ENCODE measurements at regions not wholly inside any gene's neighbourhood (a gene's known extent, or its start where the extent isn't known, plus 50 kb on each side); places are given as distances from the start of the nearest gene placed in this dataset.

DNA sequence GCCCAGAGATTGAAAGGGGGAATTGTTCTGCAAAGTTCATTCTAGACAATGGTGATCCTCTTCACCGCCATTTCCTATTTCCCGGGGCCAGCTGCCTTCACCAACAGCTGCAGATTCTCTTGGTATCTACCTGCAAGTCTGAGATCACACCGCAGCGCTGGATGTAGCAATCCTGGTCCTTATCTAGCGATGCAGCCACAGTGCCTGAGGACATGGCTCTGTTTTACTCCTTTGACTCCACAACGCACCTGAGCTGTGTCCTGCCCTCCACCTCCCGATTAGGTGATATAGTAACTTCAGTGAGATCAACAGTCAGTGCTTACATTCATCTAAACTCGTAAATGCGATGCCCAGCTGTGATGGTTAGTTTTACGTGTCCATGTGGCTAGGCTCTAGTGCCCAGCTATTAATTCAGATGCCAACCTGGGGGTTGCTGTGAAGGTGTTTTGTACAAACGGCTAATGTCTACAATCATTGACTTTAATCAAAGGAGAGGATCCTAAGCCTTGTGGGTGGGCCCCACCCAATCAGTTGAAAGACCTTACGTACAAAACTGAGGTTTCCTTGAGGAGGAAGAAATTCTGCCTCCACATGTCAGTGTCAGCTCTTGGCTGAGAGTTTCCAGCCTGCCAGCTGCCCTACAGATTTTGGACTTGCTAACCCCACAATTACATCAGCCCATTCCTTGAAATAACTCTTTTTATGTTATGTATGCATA is 189.8 kb downstream of the SH3BP4 start:
- no peak overlapping the region for H3K27ac ChIP-seq (ENCODE audit: low read length)
- TF ChIP-seq POLR2AphosphoS5 (IDR thresholded peaks at IDR 0.05; ENCODE audit: low read depth, low read length): no peak
- no peak for TF ChIP-seq TCF7L2 (IDR thresholded peaks at IDR 0.05; ENCODE audit: low read depth, low read length)
- TF ChIP-seq, protein P1, sequence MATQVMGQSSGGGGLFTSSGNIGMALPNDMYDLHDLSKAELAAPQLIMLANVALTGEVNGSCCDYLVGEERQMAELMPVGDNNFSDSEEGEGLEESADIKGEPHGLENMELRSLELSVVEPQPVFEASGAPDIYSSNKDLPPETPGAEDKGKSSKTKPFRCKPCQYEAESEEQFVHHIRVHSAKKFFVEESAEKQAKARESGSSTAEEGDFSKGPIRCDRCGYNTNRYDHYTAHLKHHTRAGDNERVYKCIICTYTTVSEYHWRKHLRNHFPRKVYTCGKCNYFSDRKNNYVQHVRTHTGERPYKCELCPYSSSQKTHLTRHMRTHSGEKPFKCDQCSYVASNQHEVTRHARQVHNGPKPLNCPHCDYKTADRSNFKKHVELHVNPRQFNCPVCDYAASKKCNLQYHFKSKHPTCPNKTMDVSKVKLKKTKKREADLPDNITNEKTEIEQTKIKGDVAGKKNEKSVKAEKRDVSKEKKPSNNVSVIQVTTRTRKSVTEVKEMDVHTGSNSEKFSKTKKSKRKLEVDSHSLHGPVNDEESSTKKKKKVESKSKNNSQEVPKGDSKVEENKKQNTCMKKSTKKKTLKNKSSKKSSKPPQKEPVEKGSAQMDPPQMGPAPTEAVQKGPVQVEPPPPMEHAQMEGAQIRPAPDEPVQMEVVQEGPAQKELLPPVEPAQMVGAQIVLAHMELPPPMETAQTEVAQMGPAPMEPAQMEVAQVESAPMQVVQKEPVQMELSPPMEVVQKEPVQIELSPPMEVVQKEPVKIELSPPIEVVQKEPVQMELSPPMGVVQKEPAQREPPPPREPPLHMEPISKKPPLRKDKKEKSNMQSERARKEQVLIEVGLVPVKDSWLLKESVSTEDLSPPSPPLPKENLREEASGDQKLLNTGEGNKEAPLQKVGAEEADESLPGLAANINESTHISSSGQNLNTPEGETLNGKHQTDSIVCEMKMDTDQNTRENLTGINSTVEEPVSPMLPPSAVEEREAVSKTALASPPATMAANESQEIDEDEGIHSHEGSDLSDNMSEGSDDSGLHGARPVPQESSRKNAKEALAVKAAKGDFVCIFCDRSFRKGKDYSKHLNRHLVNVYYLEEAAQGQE (IDR thresholded peaks at IDR 0.05; ENCODE audit: insufficient read depth in 1 of 2, low read depth in 2 of 2, low read length in 1 of 2): no peak
- TF ChIP-seq SIN3A (IDR thresholded peaks at IDR 0.05; ENCODE audit: borderline replicate concordance, insufficient read depth, low read depth, low read length): no peak
- TF ChIP-seq, protein P2, sequence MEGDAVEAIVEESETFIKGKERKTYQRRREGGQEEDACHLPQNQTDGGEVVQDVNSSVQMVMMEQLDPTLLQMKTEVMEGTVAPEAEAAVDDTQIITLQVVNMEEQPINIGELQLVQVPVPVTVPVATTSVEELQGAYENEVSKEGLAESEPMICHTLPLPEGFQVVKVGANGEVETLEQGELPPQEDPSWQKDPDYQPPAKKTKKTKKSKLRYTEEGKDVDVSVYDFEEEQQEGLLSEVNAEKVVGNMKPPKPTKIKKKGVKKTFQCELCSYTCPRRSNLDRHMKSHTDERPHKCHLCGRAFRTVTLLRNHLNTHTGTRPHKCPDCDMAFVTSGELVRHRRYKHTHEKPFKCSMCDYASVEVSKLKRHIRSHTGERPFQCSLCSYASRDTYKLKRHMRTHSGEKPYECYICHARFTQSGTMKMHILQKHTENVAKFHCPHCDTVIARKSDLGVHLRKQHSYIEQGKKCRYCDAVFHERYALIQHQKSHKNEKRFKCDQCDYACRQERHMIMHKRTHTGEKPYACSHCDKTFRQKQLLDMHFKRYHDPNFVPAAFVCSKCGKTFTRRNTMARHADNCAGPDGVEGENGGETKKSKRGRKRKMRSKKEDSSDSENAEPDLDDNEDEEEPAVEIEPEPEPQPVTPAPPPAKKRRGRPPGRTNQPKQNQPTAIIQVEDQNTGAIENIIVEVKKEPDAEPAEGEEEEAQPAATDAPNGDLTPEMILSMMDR (IDR thresholded peaks at IDR 0.05): no peak
- POLR2A ChIA-PET: interaction anchor here (0.5 kb wide), 1 partner anchor 38 kb away, joined by 6 read pairs; no protein-coding TSS in a partner anchor
- H3K27me3 ChIP-seq (ENCODE audit: control insufficient read depth, insufficient read depth, low read length): peaks cover 2% of the 10 kb centered on the region; the same call in 1 of the 2 replicates
- in situ Hi-C loops (cut with HindIII; ENCODE audit: low pct_unique_long_range_greater_than_20kb, low sequenced_read_pairs) (no loop called here), intact Hi-C loops (cut with micrococcal nuclease; ENCODE audit: unreplicated experiment) (no loop called here)
- ATAC-seq: no peak
- no TSS peak for BruUV-seq (replicated peaks)
- DNase-seq (ENCODE audit: low read depth, low spot score): no peak
- H3K36me3 ChIP-seq (ENCODE audit: control insufficient read depth, insufficient read depth, low read length): no peaks in the 10 kb centered on the region
- H3K9me3 ChIP-seq (ENCODE audit: control insufficient read depth, insufficient read depth, low read depth, low read length): no peaks in the 10 kb centered on the region
- no peaks in the 10 kb centered on the region for H3K4me1 ChIP-seq (ENCODE audit: control insufficient read depth, insufficient read depth, low read length)
- no peak overlapping the region for H3K4me3 ChIP-seq (ENCODE audit: low read depth in 2 of 2, low read length in 2 of 2)
- CTCF ChIA-PET: no interaction called here

DNA sequence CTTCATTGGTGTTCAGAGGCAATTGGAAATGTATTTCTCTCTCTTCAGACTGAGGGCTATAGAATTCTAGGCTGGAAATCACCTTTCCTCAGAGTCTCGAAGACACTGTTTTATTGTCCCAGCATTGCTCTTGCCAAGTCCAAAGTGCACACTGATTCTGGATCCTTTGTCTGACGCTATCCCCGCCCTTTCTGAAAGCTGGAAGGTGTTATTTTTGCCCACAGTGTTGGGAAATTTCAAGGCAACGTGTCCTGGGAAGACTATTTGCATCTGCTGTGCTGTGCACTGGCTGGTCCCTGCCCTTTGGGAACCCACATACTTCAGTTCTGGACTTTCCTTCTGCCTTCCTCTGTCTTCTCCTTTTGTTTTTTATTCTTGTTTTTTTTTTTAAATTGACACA is 190.8 kb downstream of the SH3BP4 start:
- Histone ChIP-seq H3K27ac (ENCODE audit: low read length) (no peak overlapping the region), H3K9me3 (ENCODE audit: control insufficient read depth, insufficient read depth, low read depth, low read length) (no peaks in the 10 kb centered on the region), H3K27me3 (ENCODE audit: control insufficient read depth, insufficient read depth, low read length) (peaks cover 5% of the 10 kb centered on the region; the same call in 1 of the 2 replicates), H3K4me1 (ENCODE audit: control insufficient read depth, insufficient read depth, low read length) (no peaks in the 10 kb centered on the region), H3K36me3 (ENCODE audit: control insufficient read depth, insufficient read depth, low read length) (no peaks in the 10 kb centered on the region), H3K4me3 (ENCODE audit: low read depth in 2 of 2, low read length in 2 of 2) (no peak overlapping the region)
- no peak for ATAC-seq
- in situ Hi-C loops (cut with HindIII; ENCODE audit: low pct_unique_long_range_greater_than_20kb, low sequenced_read_pairs): no loop called here
- ChIA-PET CTCF (interaction anchor here (0.7 kb wide), 1 partner anchor 58 kb away, joined by 4 read pairs; no protein-coding TSS in a partner anchor), POLR2A (interaction anchor here (0.6 kb wide), 2 partner anchors 550 to 1278 kb away, joined by 3 read pairs; no protein-coding TSS in a partner anchor)
- TF ChIP-seq, protein P1 (IDR thresholded peaks at IDR 0.05; ENCODE audit: insufficient read depth in 1 of 2, low read depth in 2 of 2, low read length in 1 of 2): no peak
- TF ChIP-seq SIN3A (IDR thresholded peaks at IDR 0.05; ENCODE audit: borderline replicate concordance, insufficient read depth, low read depth, low read length) (no peak), TCF7L2 (IDR thresholded peaks at IDR 0.05; ENCODE audit: low read depth, low read length) (no peak), POLR2AphosphoS5 (IDR thresholded peaks at IDR 0.05; ENCODE audit: low read depth, low read length) (no peak)
- TF ChIP-seq, protein P2 (IDR thresholded peaks at IDR 0.05): no peak
- no peak for DNase-seq (ENCODE audit: low read depth, low spot score)
- intact Hi-C loops (cut with micrococcal nuclease; ENCODE audit: unreplicated experiment): no loop called here
- BruUV-seq (replicated peaks): no TSS peak
